HG03175 (cell line): ENCODE measurements at regions not wholly inside any gene's neighbourhood (a gene's known extent, or its start where the extent isn't known, plus 50 kb on each side); places are given as distances from the start of the nearest gene placed in this dataset.

Experiments used
- ATAC-seq: cut with Tn5 transposase; IDR thresholded peaks from one replicate; pipeline ENCODE4 v1.9.1; 2021; ENCODE audit warnings: mild to moderate bottlenecking, moderate library complexity; ENCODE audit not compliant: unreplicated experiment

- no peak for ATAC-seq
These were observed 500.2 kb upstream of the HS6ST1 start for GRCh38 chr2:128818704-128819491.

DNA sequence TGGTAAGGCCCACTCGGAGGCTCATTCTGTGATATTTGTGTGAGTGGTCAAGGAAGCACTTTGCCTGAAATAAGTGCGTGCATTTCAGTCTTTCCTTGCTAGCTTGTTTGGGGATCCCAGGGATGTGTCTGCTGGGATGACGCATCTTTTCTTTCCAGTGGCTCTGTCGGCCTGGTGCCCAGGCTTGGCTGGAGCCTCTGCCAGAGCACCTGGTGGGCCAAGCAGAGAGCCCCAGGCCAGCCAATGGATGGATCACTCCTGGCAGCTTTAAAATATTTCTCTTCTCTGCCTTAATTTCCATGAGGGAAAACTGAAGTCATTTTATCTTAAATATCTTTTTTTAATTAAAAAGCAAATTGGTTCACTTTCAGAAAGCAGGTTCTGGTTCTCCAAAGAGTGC is 501.8 kb upstream of the HS6ST1 start:
- no peak for ATAC-seq

GRCh38 chr2:128821010-128821409 is 502.3 kb upstream of the HS6ST1 start:
- no peak for ATAC-seq

GRCh38 chr2:128832946-128833663 is 514.4 kb upstream of the HS6ST1 start:
- ATAC-seq: no peak

GRCh38 chr2:128833664-128834027 is 515.0 kb upstream of the HS6ST1 start:
- no peak for ATAC-seq

- ATAC-seq: no peak
These were observed 515.7 kb upstream of the HS6ST1 start for GRCh38 chr2:128834207-128834879.

DNA sequence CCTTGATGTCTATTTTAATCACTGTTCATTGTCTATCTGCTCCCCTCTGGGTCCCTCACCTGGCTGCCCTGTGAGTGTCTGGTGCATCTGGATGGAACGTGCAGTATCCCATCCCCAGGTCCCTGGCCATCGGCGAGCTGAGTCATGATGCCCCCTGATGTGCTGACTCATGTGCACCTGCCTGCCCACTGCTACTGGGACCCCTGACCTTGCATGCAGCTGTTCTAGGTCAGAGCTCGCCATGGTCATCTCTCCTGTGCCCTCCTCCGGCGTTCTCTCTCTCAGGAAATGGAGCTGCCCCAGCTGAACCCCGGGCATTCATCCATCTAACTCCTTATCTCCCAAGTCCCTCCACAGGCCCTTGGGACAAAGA is 516.2 kb upstream of the HS6ST1 start:
- no peak for ATAC-seq

DNA sequence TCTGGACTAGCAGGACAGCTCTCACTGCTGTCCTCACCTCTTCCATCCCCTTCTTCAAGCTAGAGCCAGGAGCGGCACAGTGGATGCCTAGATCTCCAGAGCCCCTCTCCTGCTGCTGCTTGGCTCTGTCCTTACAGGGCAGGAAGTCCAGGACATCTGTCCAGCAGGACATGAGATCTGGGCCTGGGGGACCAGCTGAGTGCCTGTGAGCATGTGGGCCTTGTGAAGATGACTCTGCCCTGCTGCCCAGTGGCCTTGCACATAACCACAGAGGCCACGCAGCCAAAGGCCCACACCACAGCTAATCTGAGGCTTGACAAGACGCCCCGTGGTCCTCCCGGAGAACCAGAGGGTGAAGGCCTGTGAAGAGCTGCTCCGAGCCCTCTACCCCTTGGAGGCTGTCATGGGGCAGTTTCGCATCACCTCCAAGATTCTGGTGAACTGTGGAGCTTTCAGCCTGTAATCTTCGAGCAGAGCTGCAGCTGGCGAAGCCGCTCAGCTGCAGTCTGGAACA is 516.7 kb upstream of the HS6ST1 start:
- no peak for ATAC-seq

DNA sequence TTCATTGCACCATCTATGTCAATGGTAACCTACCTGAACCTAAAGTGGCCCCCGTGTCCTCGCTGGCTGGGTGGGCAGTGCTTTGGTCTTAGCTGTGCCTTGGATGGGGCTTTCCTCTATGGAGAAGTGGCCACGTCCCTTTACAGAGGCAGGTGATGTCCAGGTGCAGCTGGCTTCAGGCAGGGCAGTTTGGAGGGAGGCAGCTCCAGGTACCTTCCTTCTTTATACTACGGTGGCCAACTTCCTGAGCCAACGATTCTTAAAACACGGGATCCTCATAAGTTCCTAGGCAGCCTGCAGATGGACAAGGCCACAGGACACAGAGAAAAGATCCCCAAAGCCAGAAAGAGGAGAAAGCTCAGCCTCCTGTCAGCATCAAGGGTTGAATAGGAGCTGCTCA is 517.3 kb upstream of the HS6ST1 start:
- ATAC-seq: no peak

DNA sequence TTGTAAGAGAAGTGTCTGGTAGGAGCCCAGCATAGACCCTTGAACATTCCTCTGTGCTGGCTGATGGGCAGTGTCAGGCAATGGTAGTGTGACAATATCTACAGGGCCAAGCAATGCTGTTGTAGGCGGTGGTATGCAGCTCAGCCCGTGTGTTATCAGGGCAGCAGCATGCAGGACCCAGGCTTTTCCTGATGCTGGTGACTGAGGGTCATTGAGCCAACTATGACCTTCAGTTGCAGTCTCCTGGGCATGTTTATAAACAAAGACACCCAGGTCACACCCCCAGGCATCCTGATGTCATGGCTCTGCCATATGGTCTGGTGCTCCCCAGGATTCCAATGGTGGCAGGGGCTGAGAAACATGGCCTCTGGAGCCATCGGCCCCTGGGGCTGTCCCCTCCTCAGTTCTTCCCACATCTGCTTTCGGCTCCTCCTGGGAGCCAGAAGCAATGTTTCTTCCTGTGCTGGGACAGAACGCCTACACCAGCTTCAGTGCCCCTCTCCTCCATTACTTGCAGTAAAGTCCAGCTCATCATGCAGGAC is 518.0 kb upstream of the HS6ST1 start:
- ATAC-seq: no peak

DNA sequence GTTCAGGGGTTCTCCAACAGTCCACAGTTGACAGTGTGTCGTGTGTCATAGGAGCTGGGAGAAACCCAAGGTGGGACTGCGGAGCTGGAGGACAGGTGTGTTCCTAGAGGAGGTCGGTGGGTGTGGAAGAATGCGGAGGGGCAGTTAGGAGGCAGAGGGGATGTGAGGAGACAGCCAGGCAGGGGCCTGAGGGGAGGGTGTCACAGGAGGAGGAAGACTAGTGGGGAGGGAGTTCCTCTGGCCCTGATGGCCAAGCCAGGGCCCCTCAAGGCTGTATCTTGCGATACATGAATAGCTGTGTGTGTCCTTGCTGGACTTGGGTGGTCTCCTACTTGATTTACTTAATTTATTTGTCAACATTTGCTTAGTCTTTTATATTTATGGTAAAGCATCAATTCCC is 519.6 kb upstream of the HS6ST1 start:
- no peak for ATAC-seq

- ATAC-seq: no peak
These were observed 523.1 kb upstream of the HS6ST1 start for GRCh38 chr2:128841803-128842202.

- no peak for ATAC-seq
These were observed 548.6 kb upstream of the HS6ST1 start for GRCh38 chr2:128867311-128867710.

DNA sequence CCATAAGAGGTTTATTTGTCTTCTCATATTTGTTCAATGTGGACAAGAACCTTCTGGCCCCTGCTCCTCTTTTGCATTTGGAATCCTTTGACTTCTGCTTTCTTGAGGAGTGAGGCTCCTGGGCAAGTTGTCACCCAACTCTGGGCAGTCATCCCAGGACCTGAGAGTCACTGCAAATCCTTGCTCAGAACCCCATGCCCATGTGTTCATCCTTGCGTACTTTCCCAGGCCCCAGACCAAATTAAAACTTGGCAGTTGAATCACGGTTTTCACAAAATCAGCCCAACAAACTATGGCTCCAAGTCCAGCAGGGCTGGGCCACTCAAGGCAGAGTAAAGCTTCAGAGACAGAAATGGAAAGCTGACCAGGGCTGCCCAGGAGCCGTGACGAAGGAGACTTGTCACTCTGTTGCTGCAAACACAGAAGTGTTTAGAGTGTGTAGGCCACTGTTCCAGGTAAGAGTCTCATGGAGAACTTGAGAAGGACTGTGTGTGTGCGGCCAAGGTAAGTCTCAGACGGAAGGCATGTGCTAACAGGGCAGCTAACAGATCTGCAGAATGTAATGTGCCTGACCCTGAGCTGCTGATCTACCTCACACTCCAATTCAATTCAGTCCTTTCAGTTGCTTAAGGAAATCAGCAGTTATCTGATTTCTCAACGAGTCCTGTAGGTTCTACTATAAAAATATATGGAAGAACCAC is 549.4 kb upstream of the HS6ST1 start:
- no peak for ATAC-seq

DNA sequence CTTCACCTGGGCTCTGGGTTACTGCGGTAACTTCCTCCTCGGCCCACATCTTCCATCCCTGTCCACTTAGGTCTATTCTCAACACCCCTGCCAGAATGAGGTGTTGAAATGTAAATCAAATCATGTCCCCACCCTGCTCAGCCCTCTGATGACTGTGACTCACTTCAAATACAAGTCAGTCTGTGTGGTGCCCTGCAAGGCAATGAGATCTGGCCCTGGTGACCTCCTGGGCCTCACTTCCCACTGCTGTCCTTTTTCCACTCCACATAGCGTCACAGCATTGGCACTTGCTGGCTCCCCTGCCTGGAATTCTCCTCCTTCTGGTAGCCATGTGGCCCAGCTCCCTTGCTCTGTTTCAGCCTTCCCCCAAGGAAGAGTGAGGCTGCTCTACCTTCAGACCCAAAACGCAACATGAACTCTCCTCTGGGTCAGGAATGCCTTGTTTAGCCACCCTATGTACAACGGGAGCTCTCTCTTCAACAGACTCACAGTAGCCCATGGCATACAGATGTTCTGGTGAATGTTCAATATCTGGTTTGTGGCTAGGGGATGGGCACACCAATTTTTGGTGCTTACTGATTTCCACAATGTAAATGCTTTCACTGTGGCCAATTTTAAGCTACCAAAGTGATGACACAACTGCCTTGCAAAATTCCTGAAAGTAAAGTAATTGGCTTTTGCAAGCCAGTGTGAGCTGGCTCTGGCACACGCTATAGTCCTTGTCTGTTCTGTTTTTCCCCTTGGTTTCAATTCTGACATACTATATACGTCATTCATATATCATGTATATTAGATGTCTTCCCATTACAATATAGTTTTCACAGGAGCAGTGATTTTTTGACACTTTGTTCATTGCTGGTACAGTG is 550.3 kb upstream of the HS6ST1 start:
- no peak for ATAC-seq

GRCh38 chr2:128874608-128875007 is 555.9 kb upstream of the HS6ST1 start:
- no peak for ATAC-seq

GRCh38 chr2:128876986-128877983 is 558.6 kb upstream of the HS6ST1 start:
- no peak for ATAC-seq

- ATAC-seq: no peak
These were observed 560.5 kb upstream of the HS6ST1 start for GRCh38 chr2:128879161-128879560.

DNA sequence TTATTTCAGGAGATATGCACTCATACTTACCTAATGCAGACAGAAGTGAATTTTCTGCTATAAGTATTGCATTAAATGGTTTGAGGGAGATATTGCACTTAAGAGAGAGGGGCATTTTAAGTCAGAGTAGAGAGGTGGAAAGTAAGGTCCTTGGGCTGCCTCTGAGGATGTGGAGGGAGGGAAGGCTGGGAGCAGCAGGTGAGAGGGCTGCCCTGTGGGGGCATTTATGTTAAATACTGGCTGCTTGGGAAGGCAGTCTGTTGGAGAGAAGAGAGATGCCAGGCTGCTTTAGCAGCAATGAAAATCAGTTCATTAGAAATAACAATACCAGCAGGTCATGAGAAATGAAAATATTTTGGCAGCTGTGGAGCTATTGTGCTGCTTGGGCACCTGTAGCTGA is 576.2 kb upstream of the HS6ST1 start:
- ATAC-seq: no peak
